Duodenal mucosa (tissue), 2 donors: ENCODE measurements at regions not wholly inside any gene's neighbourhood (a gene's known extent, or its start where the extent isn't known, plus 50 kb on each side); places are given as distances from the start of the nearest gene placed in this dataset.

Experiments
- H3K27ac ChIP-seq: one replicate; pipeline ENCODE4 v1.7.0; 2013; ENCODE audit warnings: low read depth, low read length
- H3K27me3 ChIP-seq, 2 donors: one replicate each; pipeline ENCODE4 v1.7.0; 2013; ENCODE audit warnings: low read length in 2 of 2, control low read depth in 1 of 2; ENCODE audit not compliant: insufficient read depth in 2 of 2, control insufficient read depth in 1 of 2
- H3K36me3 ChIP-seq, 2 donors: one replicate each; pipeline ENCODE4 v1.7.0; 2013; ENCODE audit warnings: low read length in 2 of 2, control low read depth in 1 of 2; ENCODE audit not compliant: insufficient read depth in 2 of 2, control insufficient read depth in 1 of 2
- H3K4me1 ChIP-seq, 2 donors: one replicate each; pipeline ENCODE4 v1.7.0; 2013; ENCODE audit warnings: low read length in 2 of 2, control low read depth in 1 of 2; ENCODE audit not compliant: insufficient read depth in 2 of 2, control insufficient read depth in 1 of 2
- H3K4me3 ChIP-seq, 2 donors: one replicate each; pipeline ENCODE4 v1.7.0; 2013; ENCODE audit warnings: low read length in 2 of 2, low read depth in 1 of 2
- H3K9ac ChIP-seq, 2 donors: one replicate each; pipeline ENCODE4 v1.7.0; 2013; ENCODE audit warnings: low read length in 2 of 2, low read depth in 1 of 2
- H3K9me3 ChIP-seq, 2 donors: one replicate each; pipeline ENCODE4 v1.7.0; 2013; ENCODE audit warnings: low read length in 2 of 2, control low read depth in 1 of 2; ENCODE audit not compliant: control insufficient read depth in 1 of 2

- Histone ChIP-seq H3K27me3 (no peaks in the 10 kb centered on the region), H3K27ac (no peak overlapping the region), H3K36me3 (no peaks in the 10 kb centered on the region), H3K4me1 (peaks cover 23 to 24% of the 10 kb centered on the region in 2 donors), H3K4me3 (no peak overlapping the region), H3K9ac (no peak overlapping the region), H3K9me3 (no peaks in the 10 kb centered on the region)
These were observed 108.8 kb upstream of the KIT start for GRCh38 chr4:54548831-54549460.

GRCh38 chr4:54550395-54551171 lies 107.2 kb upstream of the KIT start:
- H3K27ac ChIP-seq, result no peak overlapping the region
- H3K9me3 ChIP-seq, result no peaks in the 10 kb centered on the region
- no peak overlapping the region for H3K4me3 ChIP-seq
- no peaks in the 10 kb centered on the region for H3K36me3 ChIP-seq
- H3K9ac ChIP-seq, result no peak overlapping the region
- peaks cover 23 to 24% of the 10 kb centered on the region in 2 donors for H3K4me1 ChIP-seq
- no peaks in the 10 kb centered on the region for H3K27me3 ChIP-seq

- H3K36me3 ChIP-seq, result no peaks in the 10 kb centered on the region
- H3K4me3 ChIP-seq, result no peak overlapping the region
- no peaks in the 10 kb centered on the region for H3K27me3 ChIP-seq
- H3K4me1 ChIP-seq, result peaks cover 13 to 15% of the 10 kb centered on the region in 2 donors
- H3K9me3 ChIP-seq, result no peaks in the 10 kb centered on the region
- H3K27ac ChIP-seq, result no peak overlapping the region
- H3K9ac ChIP-seq, result no peak overlapping the region
These were observed 104.8 kb upstream of the KIT start for GRCh38 chr4:54553001-54553400.

- no peak overlapping the region for H3K4me3 ChIP-seq
- H3K27me3 ChIP-seq, result no peaks in the 10 kb centered on the region
- no peak overlapping the region for H3K27ac ChIP-seq
- H3K9me3 ChIP-seq, result no peaks in the 10 kb centered on the region
- peaks cover 7 to 14% of the 10 kb centered on the region in 2 donors for H3K4me1 ChIP-seq
- H3K36me3 ChIP-seq, result no peaks in the 10 kb centered on the region
- no peak overlapping the region for H3K9ac ChIP-seq
These were observed 103.3 kb upstream of the KIT start for GRCh38 chr4:54554339-54554990.

GRCh38 chr4:54556051-54556450 lies 101.7 kb upstream of the KIT start:
- Histone ChIP-seq H3K4me3 (no peak overlapping the region), H3K27ac (no peak overlapping the region), H3K4me1 (peaks cover 4 to 7% of the 10 kb centered on the region in 2 donors), H3K36me3 (no peaks in the 10 kb centered on the region), H3K9me3 (no peaks in the 10 kb centered on the region), H3K9ac (no peak overlapping the region), H3K27me3 (no peaks in the 10 kb centered on the region)

GRCh38 chr4:54556587-54556986 lies 101.2 kb upstream of the KIT start:
- peaks cover 4 to 7% of the 10 kb centered on the region in 2 donors for H3K4me1 ChIP-seq
- H3K9me3 ChIP-seq, result no peaks in the 10 kb centered on the region
- H3K36me3 ChIP-seq, result no peaks in the 10 kb centered on the region
- no peaks in the 10 kb centered on the region for H3K27me3 ChIP-seq
- H3K27ac ChIP-seq, result no peak overlapping the region
- no peak overlapping the region for H3K4me3 ChIP-seq
- no peak overlapping the region for H3K9ac ChIP-seq

- peaks cover 4 to 7% of the 10 kb centered on the region in 2 donors for H3K4me1 ChIP-seq
- H3K36me3 ChIP-seq, result no peaks in the 10 kb centered on the region
- no peak overlapping the region for H3K9ac ChIP-seq
- H3K4me3 ChIP-seq, result no peak overlapping the region
- no peaks in the 10 kb centered on the region for H3K27me3 ChIP-seq
- H3K27ac ChIP-seq, result no peak overlapping the region
- no peaks in the 10 kb centered on the region for H3K9me3 ChIP-seq
These were observed 98.7 kb upstream of the KIT start for GRCh38 chr4:54558889-54559677.

- no peak overlapping the region for H3K27ac ChIP-seq
- H3K9me3 ChIP-seq, result no peaks in the 10 kb centered on the region
- H3K36me3 ChIP-seq, result no peaks in the 10 kb centered on the region
- H3K4me1 ChIP-seq, result peaks cover 4 to 7% of the 10 kb centered on the region in 2 donors
- H3K4me3 ChIP-seq, result no peak overlapping the region
- no peaks in the 10 kb centered on the region for H3K27me3 ChIP-seq
- H3K9ac ChIP-seq, result no peak overlapping the region
These were observed 97.2 kb upstream of the KIT start for GRCh38 chr4:54560513-54560912.

- no peak overlapping the region for H3K9ac ChIP-seq
- no peak overlapping the region for H3K4me3 ChIP-seq
- H3K4me1 ChIP-seq, result peaks cover 8 to 18% of the 10 kb centered on the region in 2 donors
- no peaks in the 10 kb centered on the region for H3K9me3 ChIP-seq
- H3K36me3 ChIP-seq, result no peaks in the 10 kb centered on the region
- no peak overlapping the region for H3K27ac ChIP-seq
- H3K27me3 ChIP-seq, result no peaks in the 10 kb centered on the region
These were observed 95.8 kb upstream of the KIT start for GRCh38 chr4:54561940-54562339.
